Breast epithelium (tissue), 3 donors: ENCODE measurements at regions not wholly inside any gene's neighbourhood (a gene's known extent, or its start where the extent isn't known, plus 50 kb on each side); places are given as distances from the start of the nearest gene placed in this dataset.

Experiments used
- POLR2AphosphoS5 ChIP-seq, 3 donors: sonication (generic); formaldehyde crosslinking; IDR thresholded peaks; one replicate each; pipeline ENCODE4 v1.6.1; 2017; ENCODE audit warnings: antibody characterized with exemption in 3 of 3
- TF ChIP-seq, protein P1 (sequence below), 3 donors: fragments of 450-650 bp; IDR thresholded peaks; one replicate each; pipeline ENCODE4 v1.5.1; 2016 to 2017; ENCODE audit warnings: antibody characterized with exemption in 3 of 3, mild to moderate bottlenecking in 3 of 3, moderate library complexity in 3 of 3

DNA sequence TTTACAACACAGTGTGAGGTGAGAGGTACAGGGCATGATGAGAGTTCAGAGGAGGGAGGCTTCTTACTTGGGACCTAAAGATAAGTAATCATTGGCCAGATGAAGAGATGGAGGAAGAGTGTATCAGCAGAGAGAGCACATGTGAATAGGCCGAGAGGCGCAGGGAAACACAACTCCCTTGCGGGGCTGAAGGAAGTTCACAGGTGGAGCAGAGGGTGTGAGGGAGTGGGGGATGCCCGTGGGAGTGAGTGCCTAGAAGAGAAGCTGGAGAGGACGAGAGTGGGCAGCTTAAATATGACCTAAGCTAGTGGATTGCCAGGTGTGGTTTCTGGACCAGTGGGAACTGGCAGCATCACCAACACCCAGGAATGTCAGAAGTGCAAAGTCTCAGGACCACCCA, 98.2 kb upstream of the TBC1D5 start:
- TF ChIP-seq, protein P1, sequence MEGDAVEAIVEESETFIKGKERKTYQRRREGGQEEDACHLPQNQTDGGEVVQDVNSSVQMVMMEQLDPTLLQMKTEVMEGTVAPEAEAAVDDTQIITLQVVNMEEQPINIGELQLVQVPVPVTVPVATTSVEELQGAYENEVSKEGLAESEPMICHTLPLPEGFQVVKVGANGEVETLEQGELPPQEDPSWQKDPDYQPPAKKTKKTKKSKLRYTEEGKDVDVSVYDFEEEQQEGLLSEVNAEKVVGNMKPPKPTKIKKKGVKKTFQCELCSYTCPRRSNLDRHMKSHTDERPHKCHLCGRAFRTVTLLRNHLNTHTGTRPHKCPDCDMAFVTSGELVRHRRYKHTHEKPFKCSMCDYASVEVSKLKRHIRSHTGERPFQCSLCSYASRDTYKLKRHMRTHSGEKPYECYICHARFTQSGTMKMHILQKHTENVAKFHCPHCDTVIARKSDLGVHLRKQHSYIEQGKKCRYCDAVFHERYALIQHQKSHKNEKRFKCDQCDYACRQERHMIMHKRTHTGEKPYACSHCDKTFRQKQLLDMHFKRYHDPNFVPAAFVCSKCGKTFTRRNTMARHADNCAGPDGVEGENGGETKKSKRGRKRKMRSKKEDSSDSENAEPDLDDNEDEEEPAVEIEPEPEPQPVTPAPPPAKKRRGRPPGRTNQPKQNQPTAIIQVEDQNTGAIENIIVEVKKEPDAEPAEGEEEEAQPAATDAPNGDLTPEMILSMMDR (IDR thresholded peaks at IDR 0.05) = no peak
- no peak for TF ChIP-seq POLR2AphosphoS5 (IDR thresholded peaks at IDR 0.05)
